Stimulated activated CD8-positive, alpha-beta memory T cell treated with anti-CD3 and anti-CD28 coated beads, Interleukin-4, amount 100 ng/mL, for 24 hours (primary cell): ENCODE measurements at regions not wholly inside any gene's neighbourhood (a gene's known extent, or its start where the extent isn't known, plus 50 kb on each side); places are given as distances from the start of the nearest gene placed in this dataset.
"Not testable (repeated sequence)": the region's sequence is repeated elsewhere in the genome, so short reads cannot be mapped to it uniquely, and the experiment has no call there.

Source experiments
- DNase-seq: peaks from one replicate; pipeline ENCODE4 v3.0.0-alpha.2; 2020; ENCODE audit warnings: low read depth

GRCh38 chr4:14920237-14920636 is 82.0 kb upstream of the CPEB2 start:
- DNase-seq, result no peak

- no peak for DNase-seq
Measured at GRCh38 chr4:14920759-14921320, 81.4 kb upstream of the CPEB2 start.

GRCh38 chr4:14921781-14922180 is 80.5 kb upstream of the CPEB2 start:
- DNase-seq, result not testable (repeated sequence)

- no peak for DNase-seq
Measured at GRCh38 chr4:14924076-14924811, 78.0 kb upstream of the CPEB2 start.

- no peak for DNase-seq
Measured at GRCh38 chr4:14924812-14925344, 77.4 kb upstream of the CPEB2 start.

GRCh38 chr4:14925471-14925870 is 76.8 kb upstream of the CPEB2 start:
- DNase-seq, result no peak

- DNase-seq, result no peak
Measured at GRCh38 chr4:14926368-14926767, 75.9 kb upstream of the CPEB2 start.

GRCh38 chr4:14928035-14928434 is 74.2 kb upstream of the CPEB2 start:
- no peak for DNase-seq

- no peak for DNase-seq
Measured at GRCh38 chr4:14929669-14930068, 72.6 kb upstream of the CPEB2 start.

GRCh38 chr4:14934704-14935390 is 67.4 kb upstream of the CPEB2 start:
- no peak for DNase-seq

GRCh38 chr4:14943749-14944148 is 58.5 kb upstream of the CPEB2 start:
- no peak for DNase-seq

- DNase-seq, result no peak
Measured at GRCh38 chr4:14952352-14952751, 49.9 kb upstream of the CPEB2 start.
